ENCODE measurements at regions not wholly inside any gene's neighbourhood (a gene's known extent, or its start where the extent isn't known, plus 50 kb on each side); places are given as distances from the start of the nearest gene placed in this dataset.

DNA sequence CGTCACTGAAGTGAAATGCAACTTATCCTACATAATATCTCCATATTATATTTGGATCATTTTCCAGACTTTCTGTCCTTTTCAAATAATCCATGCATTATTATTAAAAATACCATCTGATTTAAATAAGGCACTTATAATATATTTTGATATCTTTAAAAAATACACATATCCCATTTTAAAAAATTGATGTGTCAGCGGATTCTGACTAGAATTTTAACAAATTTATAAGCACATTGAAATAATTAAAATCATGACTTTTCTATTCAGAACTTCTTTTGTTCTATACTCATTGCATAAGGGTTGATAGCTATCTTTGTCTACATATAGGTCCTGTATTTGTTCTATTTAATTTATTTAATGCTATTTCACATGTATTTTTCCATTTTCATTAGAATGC is 199.0 kb upstream of the DSEL start:
- DNase-seq, result no peak

DNA sequence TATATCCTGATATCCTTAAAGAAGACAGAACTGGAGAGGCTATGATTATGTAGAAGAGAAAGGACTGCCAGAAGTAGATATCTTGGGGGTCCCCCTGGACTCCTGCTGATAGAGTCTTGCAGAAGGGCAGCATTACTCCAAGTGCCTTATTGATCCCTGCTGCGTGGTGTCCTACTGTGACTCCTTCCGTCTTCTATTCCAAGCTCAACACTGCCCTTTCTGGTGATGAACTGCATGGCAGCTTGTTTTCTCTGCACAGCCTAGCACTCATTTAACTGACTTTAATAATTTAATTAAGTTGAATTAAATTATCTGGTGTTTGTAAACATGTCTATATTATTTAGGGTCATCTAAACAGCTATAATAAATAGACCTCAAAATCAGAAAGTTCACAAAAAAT is 194.1 kb upstream of the DSEL start:
- no peak for DNase-seq

DNA sequence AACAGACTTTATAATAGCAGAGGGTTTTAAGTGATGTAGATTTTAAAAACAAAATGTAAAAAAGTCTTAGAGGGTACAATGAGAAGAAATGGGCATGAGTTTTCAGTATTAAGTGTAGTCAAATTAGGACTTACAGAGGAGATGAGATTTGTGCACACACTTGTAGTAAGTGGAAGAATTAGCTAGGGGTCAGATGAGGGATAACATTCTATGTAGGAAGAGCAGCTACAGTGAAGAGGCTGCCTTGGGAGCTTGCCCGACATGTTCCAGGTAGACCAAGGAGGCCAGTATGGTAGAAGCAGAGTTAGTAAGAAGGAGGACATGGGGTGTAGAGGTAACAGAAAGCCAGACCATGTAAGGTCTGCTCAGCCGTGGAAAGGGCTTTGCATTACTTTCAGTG is 189.2 kb upstream of the DSEL start:
- no peak for DNase-seq

GRCh38 chr18:67695684-67696083 is 179.2 kb upstream of the DSEL start:
- no peak for DNase-seq

- DNase-seq, result no peak
Measured at GRCh38 chr18:67694787-67695186, 178.3 kb upstream of the DSEL start.

DNA sequence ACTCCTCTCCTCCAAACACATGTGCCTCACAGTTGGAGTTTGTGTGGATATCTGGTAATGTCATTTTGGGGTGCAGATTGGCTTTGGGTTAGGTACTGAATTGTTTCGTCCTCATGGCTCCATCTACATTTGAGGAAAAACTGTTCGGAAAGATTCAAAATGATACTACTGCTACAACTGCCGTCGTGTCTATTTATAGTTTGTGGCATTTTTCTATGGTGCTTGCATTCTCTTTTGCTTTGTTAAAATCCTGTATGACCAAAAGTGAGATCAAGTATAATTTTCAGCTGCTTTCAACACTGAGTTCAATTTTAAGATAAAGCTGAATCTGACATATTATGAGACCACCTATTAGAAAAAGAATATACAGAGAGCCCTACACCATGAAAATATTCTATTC is 176.3 kb upstream of the DSEL start:
- no peak for DNase-seq

- DNase-seq, result no peak
Measured at GRCh38 chr18:67682516-67682915, 166.0 kb upstream of the DSEL start.

GRCh38 chr18:67677489-67677888 is 161.0 kb upstream of the DSEL start:
- no peak for DNase-seq

DNA sequence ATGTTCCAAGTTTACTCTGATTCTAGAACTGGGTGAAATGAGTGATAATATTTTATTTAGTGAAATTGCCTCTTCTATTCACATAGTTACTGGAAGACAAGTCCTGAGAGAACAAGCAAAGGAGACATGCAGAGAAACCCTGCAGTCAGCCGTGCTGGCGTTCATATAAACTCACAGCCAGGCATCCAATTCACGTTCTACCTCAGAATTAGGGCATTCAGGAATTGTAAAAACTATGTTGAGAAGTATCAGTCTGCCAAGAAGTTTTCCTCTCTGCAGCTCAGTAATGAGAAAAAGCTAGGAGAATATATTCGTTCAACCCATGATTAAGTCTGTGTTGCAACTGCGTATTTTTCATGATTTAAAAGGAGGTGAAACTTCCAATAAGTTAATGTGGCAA is 156.2 kb upstream of the DSEL start:
- no peak for DNase-seq

DNA sequence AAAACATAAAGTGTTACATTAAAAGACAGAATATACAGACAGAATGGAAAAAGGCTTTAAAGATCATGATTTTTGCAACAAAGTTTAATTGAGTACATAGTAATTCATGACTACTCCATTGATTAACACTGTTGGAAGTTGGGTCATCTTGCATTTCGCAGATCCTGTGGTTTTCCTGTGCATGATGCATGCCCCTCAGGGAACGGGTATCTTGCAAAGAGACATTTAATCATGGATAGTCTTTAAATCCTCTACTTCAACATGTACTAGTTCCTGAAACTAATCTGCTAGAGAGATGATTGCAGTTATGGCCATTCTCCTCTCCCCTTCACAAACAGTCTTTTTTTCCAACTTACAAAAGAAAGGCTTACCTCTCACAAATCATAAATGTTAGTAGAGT is 155.6 kb upstream of the DSEL start:
- DNase-seq, result no peak

DNA sequence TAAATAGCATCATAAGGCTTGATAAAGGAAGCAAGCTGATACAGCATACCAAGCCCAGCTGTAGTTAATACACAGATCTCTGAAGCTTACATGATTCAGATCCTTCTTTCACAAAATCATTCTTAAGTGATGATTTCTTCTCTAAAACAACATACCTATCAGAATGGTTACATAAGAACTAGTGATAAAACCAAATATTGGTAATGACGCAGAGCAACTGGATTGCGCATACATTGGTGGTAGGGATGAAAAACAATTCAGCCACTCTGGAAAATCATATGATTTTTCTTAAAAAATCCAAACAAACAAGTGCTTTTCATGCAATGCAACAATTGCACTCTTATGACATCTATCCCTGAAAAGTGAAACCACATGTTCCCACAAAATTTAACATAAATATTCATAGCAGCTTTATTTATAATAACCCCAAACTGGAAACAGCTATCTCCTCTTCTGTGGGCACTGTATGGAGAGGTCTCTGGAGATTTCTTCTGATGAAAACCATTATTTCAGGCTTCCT is 153.6 kb upstream of the DSEL start:
- no peak for DNase-seq

- no peak for DNase-seq
Measured at GRCh38 chr18:67665266-67665665, 148.7 kb upstream of the DSEL start.

GRCh38 chr18:67662996-67663395 is 146.5 kb upstream of the DSEL start:
- DNase-seq, result no peak

DNA sequence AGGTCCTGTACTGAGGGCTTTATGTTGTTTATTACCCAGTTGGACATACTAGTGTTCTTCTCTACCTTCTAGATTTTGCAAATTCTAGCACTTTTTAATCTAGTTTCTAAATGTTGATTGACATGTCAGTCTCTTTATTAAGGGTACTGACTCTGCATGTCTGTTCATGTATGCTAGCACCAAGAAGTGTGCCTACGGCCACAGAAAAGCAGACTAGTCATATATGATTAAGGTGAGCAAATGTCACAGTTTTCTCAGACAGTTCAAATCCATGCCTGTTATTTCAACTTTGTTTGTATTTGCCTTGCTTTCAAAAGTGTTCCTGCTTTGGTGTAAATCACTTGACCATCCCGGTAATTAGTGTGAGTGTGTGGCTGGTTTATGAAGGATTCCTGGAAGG is 145.0 kb upstream of the DSEL start:
- DNase-seq, result no peak

GRCh38 chr18:67654101-67654500 is 137.6 kb upstream of the DSEL start:
- DNase-seq, result no peak

GRCh38 chr18:67652288-67652687 is 135.8 kb upstream of the DSEL start:
- DNase-seq, result no peak

- no peak for DNase-seq
Measured at GRCh38 chr18:67651438-67651837, 134.9 kb upstream of the DSEL start.

GRCh38 chr18:67650686-67651385 is 134.3 kb upstream of the DSEL start:
- DNase-seq, result no peak

GRCh38 chr18:67646890-67647289 is 130.4 kb upstream of the DSEL start:
- DNase-seq, result no peak

DNA sequence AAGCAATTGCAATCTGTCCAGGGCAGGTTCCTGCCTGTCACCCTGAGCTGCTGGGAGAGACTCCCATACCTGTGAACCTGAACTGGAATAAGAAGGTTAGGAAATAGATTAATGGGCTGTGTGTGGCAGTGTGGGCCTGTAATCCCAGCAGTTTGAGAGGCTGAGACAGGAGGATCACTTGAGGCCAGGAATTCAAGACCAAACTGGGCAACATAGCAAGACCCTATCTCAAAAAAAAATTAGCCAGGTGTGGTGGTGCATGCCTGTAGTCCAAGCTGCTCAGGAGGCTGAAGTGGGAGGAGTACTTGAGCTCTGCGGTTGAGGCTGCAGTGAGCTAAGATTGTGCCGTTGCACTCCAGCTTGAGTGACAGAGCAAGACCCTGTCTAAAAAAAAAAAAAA is 127.7 kb upstream of the DSEL start:
- DNase-seq, result no peak

DNA sequence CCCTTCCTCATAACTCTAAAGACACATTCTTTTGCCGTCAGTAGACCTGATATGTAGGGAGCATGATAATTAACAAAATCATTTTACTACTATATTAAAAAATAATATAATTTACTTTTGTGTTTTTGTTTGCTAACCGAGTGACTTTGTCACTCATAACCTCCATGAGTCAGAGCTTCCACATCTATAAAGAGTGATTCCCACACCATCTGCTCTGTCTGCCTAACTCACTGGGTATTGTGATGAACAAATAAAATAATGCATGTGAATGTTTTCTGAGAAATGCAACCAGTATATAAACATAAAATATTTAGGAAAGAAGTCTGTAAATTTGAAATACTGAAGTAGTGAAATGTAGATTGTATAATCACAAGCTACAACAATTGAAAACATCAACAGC is 123.4 kb upstream of the DSEL start:
- no peak for DNase-seq

DNA sequence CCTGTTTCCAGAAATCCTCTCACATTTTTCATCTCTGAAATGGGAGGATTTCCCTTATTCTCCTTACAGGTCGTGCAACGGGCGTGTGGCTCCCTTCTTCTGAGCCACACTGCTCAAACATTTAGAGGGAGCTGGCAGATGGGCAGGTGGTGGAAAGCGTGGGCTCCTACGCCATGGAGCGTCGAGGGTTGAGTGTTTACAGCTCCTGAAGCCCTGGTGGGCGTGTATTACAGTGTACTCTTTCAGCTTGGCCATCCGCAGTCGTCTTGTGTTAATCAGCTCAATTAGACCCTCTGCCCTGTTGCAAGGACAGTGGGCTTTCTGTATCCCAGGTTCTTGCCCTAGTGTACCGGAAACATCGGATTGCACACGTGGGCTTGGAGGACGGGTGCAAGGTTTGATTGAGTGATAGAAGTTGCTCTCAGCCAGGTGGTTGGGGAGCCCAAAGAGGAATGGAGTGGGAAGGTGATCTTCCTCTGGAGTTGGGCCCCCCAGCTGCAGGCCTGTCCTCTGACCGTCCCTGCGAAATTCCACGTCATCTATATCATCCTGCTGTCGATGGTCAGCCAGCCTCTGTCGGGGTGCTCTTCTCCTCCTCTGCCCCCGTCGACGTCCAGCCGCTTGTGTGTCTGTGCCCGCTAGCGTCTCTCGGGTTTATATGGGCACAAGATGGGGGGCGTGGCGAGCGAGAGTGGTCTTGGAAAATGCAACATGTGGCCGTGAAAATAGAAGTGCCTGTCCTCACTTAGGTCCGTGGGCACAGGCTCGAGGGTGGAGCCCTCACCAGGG is 120.3 kb upstream of the DSEL start:
- no peak for DNase-seq

GRCh38 chr18:67634631-67635338 is 118.3 kb upstream of the DSEL start:
- no peak for DNase-seq

GRCh38 chr18:67633939-67634338 is 117.4 kb upstream of the DSEL start:
- no peak for DNase-seq

Data from CD4-positive, alpha-beta T cell treated with Interleukin-1 beta for 1 hour (primary cell).